ENCODE measurements at regions not wholly inside any gene's neighbourhood (a gene's known extent, or its start where the extent isn't known, plus 50 kb on each side); places are given as distances from the start of the nearest gene placed in this dataset.

DNA sequence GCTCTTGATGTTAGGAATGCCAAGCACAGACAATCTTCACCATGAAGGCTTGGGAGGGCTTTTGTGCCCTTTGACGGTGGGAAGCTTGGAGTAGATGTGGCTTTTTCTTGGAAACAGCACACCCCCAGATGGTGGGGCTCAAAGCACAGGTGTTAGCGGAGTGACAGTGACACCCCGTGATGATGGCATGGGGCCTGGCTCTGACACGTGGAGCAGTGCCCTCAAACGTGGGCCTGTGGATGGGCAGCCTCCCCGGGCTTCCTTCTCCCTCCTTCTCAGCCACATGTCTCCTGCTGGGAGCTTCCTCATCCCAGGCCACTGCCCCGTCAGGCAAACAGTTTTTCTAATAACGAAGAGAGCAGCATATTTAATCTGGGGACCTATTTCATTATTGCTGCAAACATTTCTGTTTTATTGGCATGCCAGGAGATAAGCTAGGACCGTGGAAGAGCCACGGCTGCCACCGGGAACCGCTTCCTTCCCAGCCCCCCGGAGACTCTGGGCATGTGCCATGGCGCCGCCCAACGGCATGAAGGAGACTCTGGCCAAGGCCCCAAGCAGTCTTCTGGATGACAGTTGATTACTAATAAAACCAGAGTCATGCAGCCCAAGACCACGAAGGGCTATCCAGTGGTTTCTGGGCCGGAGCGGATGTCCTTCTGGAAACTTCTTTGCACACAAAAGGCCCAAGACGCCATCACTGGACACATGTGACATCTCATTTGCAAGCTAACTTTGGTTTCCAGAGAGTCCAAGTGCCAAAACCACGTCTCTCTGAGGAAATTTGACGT is 280.3 kb upstream of the FOXF1 start:
- POLR2A ChIA-PET = no interaction called here
- CTCF ChIA-PET = no interaction called here

DNA sequence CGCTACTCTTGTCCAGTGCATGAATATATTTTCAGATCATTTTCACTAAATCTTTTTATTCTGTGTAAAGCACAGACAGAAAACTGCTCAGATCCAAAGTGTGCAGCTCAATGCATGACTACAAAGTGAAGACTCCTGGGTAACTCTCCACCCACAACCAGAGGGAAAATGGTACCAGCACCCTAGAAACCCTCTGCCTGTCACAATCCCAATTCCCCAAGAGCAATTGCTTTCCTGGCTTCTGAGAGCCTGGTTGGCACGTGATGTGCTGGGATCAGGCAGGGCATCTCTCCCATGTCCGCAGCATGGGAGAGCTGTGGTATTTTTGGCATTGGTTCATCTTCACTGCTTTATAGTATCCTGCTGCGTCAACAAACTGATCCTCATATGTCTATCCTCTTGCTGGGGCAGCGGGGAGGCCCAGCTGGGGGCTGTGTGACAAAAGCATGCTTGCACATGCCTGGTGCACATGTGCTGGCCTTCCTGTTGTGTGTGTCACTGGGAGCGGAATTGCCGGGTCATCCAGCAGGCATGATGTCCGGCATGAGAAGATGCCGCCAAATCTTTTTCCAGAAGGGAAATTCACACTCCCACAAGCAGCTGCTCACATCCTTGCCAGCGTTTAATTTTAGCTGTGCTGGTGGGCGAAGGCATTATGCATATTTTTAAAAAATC is 278.9 kb upstream of the FOXF1 start:
- DNase-seq (ENCODE audit: low read depth, low spot score) (no peak), ATAC-seq (no peak)
- Histone ChIP-seq H3K27ac (ENCODE audit: low read length) (no peak overlapping the region), H3K36me3 (ENCODE audit: control insufficient read depth, insufficient read depth, low read length) (no peaks in the 10 kb centered on the region), H3K9me3 (ENCODE audit: control insufficient read depth, insufficient read depth, low read depth, low read length) (no peaks in the 10 kb centered on the region), H3K27me3 (ENCODE audit: control insufficient read depth, insufficient read depth, low read length) (no peaks in the 10 kb centered on the region; the same call in 1 of the 2 replicates), H3K4me3 (ENCODE audit: low read depth in 2 of 2, low read length in 2 of 2) (no peak overlapping the region), H3K4me1 (ENCODE audit: control insufficient read depth, insufficient read depth, low read length) (no peaks in the 10 kb centered on the region)
- POLR2A ChIA-PET = no interaction called here
- TF ChIP-seq TCF7L2 (IDR thresholded peaks at IDR 0.05; ENCODE audit: low read depth, low read length) (no peak), SIN3A (IDR thresholded peaks at IDR 0.05; ENCODE audit: borderline replicate concordance, insufficient read depth, low read depth, low read length) (no peak), POLR2AphosphoS5 (IDR thresholded peaks at IDR 0.05; ENCODE audit: low read depth, low read length) (no peak)
- TF ChIP-seq, protein P1, sequence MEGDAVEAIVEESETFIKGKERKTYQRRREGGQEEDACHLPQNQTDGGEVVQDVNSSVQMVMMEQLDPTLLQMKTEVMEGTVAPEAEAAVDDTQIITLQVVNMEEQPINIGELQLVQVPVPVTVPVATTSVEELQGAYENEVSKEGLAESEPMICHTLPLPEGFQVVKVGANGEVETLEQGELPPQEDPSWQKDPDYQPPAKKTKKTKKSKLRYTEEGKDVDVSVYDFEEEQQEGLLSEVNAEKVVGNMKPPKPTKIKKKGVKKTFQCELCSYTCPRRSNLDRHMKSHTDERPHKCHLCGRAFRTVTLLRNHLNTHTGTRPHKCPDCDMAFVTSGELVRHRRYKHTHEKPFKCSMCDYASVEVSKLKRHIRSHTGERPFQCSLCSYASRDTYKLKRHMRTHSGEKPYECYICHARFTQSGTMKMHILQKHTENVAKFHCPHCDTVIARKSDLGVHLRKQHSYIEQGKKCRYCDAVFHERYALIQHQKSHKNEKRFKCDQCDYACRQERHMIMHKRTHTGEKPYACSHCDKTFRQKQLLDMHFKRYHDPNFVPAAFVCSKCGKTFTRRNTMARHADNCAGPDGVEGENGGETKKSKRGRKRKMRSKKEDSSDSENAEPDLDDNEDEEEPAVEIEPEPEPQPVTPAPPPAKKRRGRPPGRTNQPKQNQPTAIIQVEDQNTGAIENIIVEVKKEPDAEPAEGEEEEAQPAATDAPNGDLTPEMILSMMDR (IDR thresholded peaks at IDR 0.05) = no peak
- TF ChIP-seq, protein P2, sequence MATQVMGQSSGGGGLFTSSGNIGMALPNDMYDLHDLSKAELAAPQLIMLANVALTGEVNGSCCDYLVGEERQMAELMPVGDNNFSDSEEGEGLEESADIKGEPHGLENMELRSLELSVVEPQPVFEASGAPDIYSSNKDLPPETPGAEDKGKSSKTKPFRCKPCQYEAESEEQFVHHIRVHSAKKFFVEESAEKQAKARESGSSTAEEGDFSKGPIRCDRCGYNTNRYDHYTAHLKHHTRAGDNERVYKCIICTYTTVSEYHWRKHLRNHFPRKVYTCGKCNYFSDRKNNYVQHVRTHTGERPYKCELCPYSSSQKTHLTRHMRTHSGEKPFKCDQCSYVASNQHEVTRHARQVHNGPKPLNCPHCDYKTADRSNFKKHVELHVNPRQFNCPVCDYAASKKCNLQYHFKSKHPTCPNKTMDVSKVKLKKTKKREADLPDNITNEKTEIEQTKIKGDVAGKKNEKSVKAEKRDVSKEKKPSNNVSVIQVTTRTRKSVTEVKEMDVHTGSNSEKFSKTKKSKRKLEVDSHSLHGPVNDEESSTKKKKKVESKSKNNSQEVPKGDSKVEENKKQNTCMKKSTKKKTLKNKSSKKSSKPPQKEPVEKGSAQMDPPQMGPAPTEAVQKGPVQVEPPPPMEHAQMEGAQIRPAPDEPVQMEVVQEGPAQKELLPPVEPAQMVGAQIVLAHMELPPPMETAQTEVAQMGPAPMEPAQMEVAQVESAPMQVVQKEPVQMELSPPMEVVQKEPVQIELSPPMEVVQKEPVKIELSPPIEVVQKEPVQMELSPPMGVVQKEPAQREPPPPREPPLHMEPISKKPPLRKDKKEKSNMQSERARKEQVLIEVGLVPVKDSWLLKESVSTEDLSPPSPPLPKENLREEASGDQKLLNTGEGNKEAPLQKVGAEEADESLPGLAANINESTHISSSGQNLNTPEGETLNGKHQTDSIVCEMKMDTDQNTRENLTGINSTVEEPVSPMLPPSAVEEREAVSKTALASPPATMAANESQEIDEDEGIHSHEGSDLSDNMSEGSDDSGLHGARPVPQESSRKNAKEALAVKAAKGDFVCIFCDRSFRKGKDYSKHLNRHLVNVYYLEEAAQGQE (IDR thresholded peaks at IDR 0.05; ENCODE audit: insufficient read depth in 1 of 2, low read depth in 2 of 2, low read length in 1 of 2) = no peak
- no TSS peak for BruUV-seq (replicated peaks)
- in situ Hi-C loops (cut with HindIII; ENCODE audit: low pct_unique_long_range_greater_than_20kb, low sequenced_read_pairs) (no loop called here), intact Hi-C loops (cut with micrococcal nuclease; ENCODE audit: unreplicated experiment) (no loop called here)
- CTCF ChIA-PET = no interaction called here

More for the DNA sequence above, 280.3 kb upstream of the FOXF1 start:
- Histone ChIP-seq H3K27ac (ENCODE audit: low read length) (no peak overlapping the region), H3K4me1 (ENCODE audit: control insufficient read depth, insufficient read depth, low read length) (no peaks in the 10 kb centered on the region), H3K9me3 (ENCODE audit: control insufficient read depth, insufficient read depth, low read depth, low read length) (no peaks in the 10 kb centered on the region), H3K27me3 (ENCODE audit: control insufficient read depth, insufficient read depth, low read length) (no peaks in the 10 kb centered on the region; the same call in 1 of the 2 replicates), H3K36me3 (ENCODE audit: control insufficient read depth, insufficient read depth, low read length) (no peaks in the 10 kb centered on the region), H3K4me3 (ENCODE audit: low read depth in 2 of 2, low read length in 2 of 2) (no peak overlapping the region)
- in situ Hi-C loops (cut with HindIII; ENCODE audit: low pct_unique_long_range_greater_than_20kb, low sequenced_read_pairs) (no loop called here), intact Hi-C loops (cut with micrococcal nuclease; ENCODE audit: unreplicated experiment) (no loop called here)
- no TSS peak for BruUV-seq (replicated peaks)
- no peak for DNase-seq (ENCODE audit: low read depth, low spot score)
- no peak for ATAC-seq
- TF ChIP-seq POLR2AphosphoS5 (IDR thresholded peaks at IDR 0.05; ENCODE audit: low read depth, low read length) (no peak), TCF7L2 (IDR thresholded peaks at IDR 0.05; ENCODE audit: low read depth, low read length) (no peak), SIN3A (IDR thresholded peaks at IDR 0.05; ENCODE audit: borderline replicate concordance, insufficient read depth, low read depth, low read length) (no peak)
- TF ChIP-seq, protein P1 (IDR thresholded peaks at IDR 0.05) = no peak
- TF ChIP-seq, protein P2 (IDR thresholded peaks at IDR 0.05; ENCODE audit: insufficient read depth in 1 of 2, low read depth in 2 of 2, low read length in 1 of 2) = no peak

Data from Panc1 (cell line).